GM23248 (cell line): ENCODE measurements at regions not wholly inside any gene's neighbourhood (a gene's known extent, or its start where the extent isn't known, plus 50 kb on each side); places are given as distances from the start of the nearest gene placed in this dataset.

Experiments used
- DNase-seq: peaks from one replicate; pipeline ENCODE4 v3.0.0-alpha.2; 2015
- H2AFZ ChIP-seq: fragments of 200-600 bp; sonication (generic); 2 replicates; pipeline ENCODE4 v1.6.1; 2016; ENCODE audit warnings: antibody characterized with exemption
- H3F3A ChIP-seq: fragments of 200-600 bp; sonication (generic); 2 replicates; pipeline ENCODE4 v1.6.1; 2016; ENCODE audit warnings: mild to moderate bottlenecking, antibody characterized with exemption, mixed run types; ENCODE audit not compliant: insufficient read depth
- H3K27ac ChIP-seq: fragments of 200-600 bp; sonication (generic); 2 replicates; pipeline ENCODE4 v1.5.1; 2016; ENCODE audit warnings: mild to moderate bottlenecking
- H3K27me3 ChIP-seq: fragments of 200-600 bp; sonication (generic); replicated peaks from 2 replicates; pipeline ENCODE4 v1.6.1; 2016; ENCODE audit warnings: mild to moderate bottlenecking; ENCODE audit not compliant: insufficient read depth
- H3K36me3 ChIP-seq: fragments of 200-600 bp; sonication (generic); 2 replicates; pipeline ENCODE4 v1.6.1; 2016; ENCODE audit warnings: low read depth, mild to moderate bottlenecking
- H3K4me1 ChIP-seq: fragments of 200-600 bp; sonication (generic); 2 replicates; pipeline ENCODE4 v1.6.1; 2016; ENCODE audit warnings: mild to moderate bottlenecking; ENCODE audit not compliant: insufficient read depth
- H3K4me2 ChIP-seq: fragments of 200-600 bp; sonication (generic); one replicate; pipeline ENCODE4 v1.6.1; 2016; ENCODE audit warnings: mild to moderate bottlenecking; ENCODE audit not compliant: unreplicated experiment
- H3K4me3 ChIP-seq: fragments of 200-600 bp; sonication (generic); 2 replicates; pipeline ENCODE4 v1.5.1; 2016; ENCODE audit warnings: mild to moderate bottlenecking
- H3K79me2 ChIP-seq: fragments of 200-600 bp; sonication (generic); 2 replicates; pipeline ENCODE4 v1.6.1; 2016; ENCODE audit warnings: mild to moderate bottlenecking; ENCODE audit not compliant: insufficient read depth
- H3K9ac ChIP-seq: fragments of 200-600 bp; sonication (generic); 2 replicates; pipeline ENCODE4 v1.6.1; 2016; ENCODE audit warnings: mild to moderate bottlenecking
- H3K9me2 ChIP-seq: fragments of 200-600 bp; sonication (generic); 2 replicates; pipeline ENCODE4 v1.6.1; 2016; ENCODE audit warnings: mixed run types, mild to moderate bottlenecking, moderate library complexity; ENCODE audit not compliant: insufficient read depth
- H3K9me3 ChIP-seq: fragments of 200-600 bp; sonication (generic); one replicate; pipeline ENCODE4 v1.6.1; 2017; ENCODE audit warnings: low read depth
- H4K20me1 ChIP-seq: fragments of 200-600 bp; sonication (generic); 2 replicates; pipeline ENCODE4 v1.6.0; 2016; ENCODE audit not compliant: insufficient read depth
- EZH2 ChIP-seq: fragments of 200-600 bp; sonication (generic); IDR thresholded peaks from 2 replicates; pipeline ENCODE4 v1.6.1; 2018; ENCODE audit warnings: antibody characterized with exemption, mild to moderate bottlenecking; ENCODE audit not compliant: insufficient read depth, poor library complexity, severe bottlenecking
- EZH2phosphoT487 ChIP-seq: fragments of 200-600 bp; sonication (generic); IDR thresholded peaks from 2 replicates; pipeline ENCODE4 v1.6.1; 2018; ENCODE audit warnings: antibody characterized with exemption, moderate library complexity, mild to moderate bottlenecking, low read depth; ENCODE audit not compliant: insufficient read depth
- WGBS, 2 experiments: methylation state at CpG; one replicate each; pipeline ENCODE4 v1.1.6; 2015 to 2017; ENCODE audit warnings: low lambda C conversion rate in 2 of 2, low coverage in 1 of 2; ENCODE audit errors: missing lambda C conversion rate in 2 of 2; 5-methylcytosine and 5-hydroxymethylcytosine counted together
- in situ Hi-C: fragments of 300-500 bp; cut with MboI; formaldehyde crosslinking; loops from 2 replicates; pipeline ENCODE4 v1.15.0; 2020

GRCh38 chr4:58225460-58225859, 1115.3 kb upstream of the IGFBP7 start:
- no peak overlapping the region for H3K4me3 ChIP-seq
- no peak overlapping the region for H2AFZ ChIP-seq
- no peaks in the 10 kb centered on the region for H4K20me1 ChIP-seq
- H3K9me3 ChIP-seq, result no peaks in the 10 kb centered on the region
- in situ Hi-C loops, result no loop called here
- no peak overlapping the region for H3K27ac ChIP-seq
- H3K36me3 ChIP-seq, result no peaks in the 10 kb centered on the region
- DNase-seq, result no peak
- H3K79me2 ChIP-seq, result no peaks in the 10 kb centered on the region
- TF ChIP-seq EZH2 (no peak), EZH2phosphoT487 (no peak)
- H3K9me2 ChIP-seq, result no peaks in the 10 kb centered on the region
- no peaks in the 10 kb centered on the region for H3K4me1 ChIP-seq
- no peaks in the 10 kb centered on the region for H3F3A ChIP-seq
- WGBS, 2 experiments, result 6 to 15% methylated on average over 1 of the region's 1 CpG
- H3K27me3 ChIP-seq, result no peaks in the 10 kb centered on the region
- H3K9ac ChIP-seq, result no peak overlapping the region
- no peak overlapping the region for H3K4me2 ChIP-seq

- Histone ChIP-seq H3K27me3 (no peaks in the 10 kb centered on the region), H3K79me2 (no peaks in the 10 kb centered on the region), H3K27ac (no peak overlapping the region), H3K4me2 (no peak overlapping the region), H3K9me3 (no peaks in the 10 kb centered on the region), H3F3A (no peaks in the 10 kb centered on the region), H3K4me3 (no peak overlapping the region), H3K9ac (no peak overlapping the region), H3K9me2 (no peaks in the 10 kb centered on the region), H3K4me1 (no peaks in the 10 kb centered on the region), H3K36me3 (no peaks in the 10 kb centered on the region), H2AFZ (no peak overlapping the region), H4K20me1 (no peaks in the 10 kb centered on the region)
- no peak for DNase-seq
- in situ Hi-C loops, result no loop called here
- 9 to 11% methylated on average over 2 of the region's 2 CpGs for WGBS, 2 experiments
- TF ChIP-seq EZH2phosphoT487, result no peak
- no peak for TF ChIP-seq EZH2
Observed at GRCh38 chr4:58219179-58219578, 1109.0 kb upstream of the IGFBP7 start.

GRCh38 chr4:58216461-58216860, 1106.3 kb upstream of the IGFBP7 start:
- WGBS, 2 experiments, result 24 to 25% methylated on average over 1 of the region's 1 CpG
- no peaks in the 10 kb centered on the region for H3F3A ChIP-seq
- H2AFZ ChIP-seq, result no peak overlapping the region
- no peaks in the 10 kb centered on the region for H4K20me1 ChIP-seq
- H3K79me2 ChIP-seq, result no peaks in the 10 kb centered on the region
- no peak overlapping the region for H3K4me3 ChIP-seq
- H3K27me3 ChIP-seq, result no peaks in the 10 kb centered on the region
- DNase-seq, result no peak
- H3K4me1 ChIP-seq, result no peaks in the 10 kb centered on the region
- H3K27ac ChIP-seq, result no peak overlapping the region
- in situ Hi-C loops, result no loop called here
- no peaks in the 10 kb centered on the region for H3K9me3 ChIP-seq
- TF ChIP-seq EZH2phosphoT487 (no peak), EZH2 (no peak)
- H3K9me2 ChIP-seq, result no peaks in the 10 kb centered on the region
- H3K9ac ChIP-seq, result no peak overlapping the region
- H3K36me3 ChIP-seq, result no peaks in the 10 kb centered on the region
- H3K4me2 ChIP-seq, result no peak overlapping the region

- H4K20me1 ChIP-seq, result no peaks in the 10 kb centered on the region
- no peak for TF ChIP-seq EZH2phosphoT487
- no peak for TF ChIP-seq EZH2
- H3K9me2 ChIP-seq, result no peaks in the 10 kb centered on the region
- no peak overlapping the region for H3K9ac ChIP-seq
- DNase-seq, result no peak
- no peak overlapping the region for H3K27ac ChIP-seq
- H3K4me2 ChIP-seq, result no peak overlapping the region
- in situ Hi-C loops, result no loop called here
- 5 to 6% methylated on average over 3 of the region's 3 CpGs for WGBS, 2 experiments
- no peaks in the 10 kb centered on the region for H3K79me2 ChIP-seq
- no peak overlapping the region for H2AFZ ChIP-seq
- no peaks in the 10 kb centered on the region for H3K36me3 ChIP-seq
- H3K9me3 ChIP-seq, result no peaks in the 10 kb centered on the region
- H3K27me3 ChIP-seq, result no peaks in the 10 kb centered on the region
- H3F3A ChIP-seq, result no peaks in the 10 kb centered on the region
- H3K4me1 ChIP-seq, result no peaks in the 10 kb centered on the region
- H3K4me3 ChIP-seq, result no peak overlapping the region
Observed at GRCh38 chr4:58214376-58214775, 1104.2 kb upstream of the IGFBP7 start.

GRCh38 chr4:58209551-58209950, 1099.4 kb upstream of the IGFBP7 start:
- Histone ChIP-seq H3K36me3 (no peaks in the 10 kb centered on the region), H4K20me1 (no peaks in the 10 kb centered on the region), H3K9me3 (no peaks in the 10 kb centered on the region), H3K9ac (no peak overlapping the region), H3K4me2 (no peak overlapping the region), H3K4me3 (no peak overlapping the region), H2AFZ (no peak overlapping the region), H3K27me3 (no peaks in the 10 kb centered on the region), H3K4me1 (no peaks in the 10 kb centered on the region), H3K79me2 (no peaks in the 10 kb centered on the region), H3K27ac (no peak overlapping the region), H3F3A (no peaks in the 10 kb centered on the region), H3K9me2 (no peaks in the 10 kb centered on the region)
- in situ Hi-C loops, result no loop called here
- 27 to 28% methylated on average over 2 of the region's 2 CpGs for WGBS, 2 experiments
- no peak for DNase-seq
- no peak for TF ChIP-seq EZH2phosphoT487
- TF ChIP-seq EZH2, result no peak
